GM23338 (cell line): ENCODE measurements at regions not wholly inside any gene's neighbourhood (a gene's known extent, or its start where the extent isn't known, plus 50 kb on each side); places are given as distances from the start of the nearest gene placed in this dataset.

ENCODE experiments used
- ATAC-seq: fragments of 200-7000 bp; cut with Tn5 transposase; 3 replicates; pipeline ENCODE4 v1.9.1; 2020
- DNase-seq: peaks from one replicate; pipeline ENCODE4 v3.0.0-alpha.2; 2015; ENCODE audit warnings: low spot score
- H2AFZ ChIP-seq: fragments of 200-600 bp; sonication (generic); 2 replicates; pipeline ENCODE4 v1.8.0; 2016; ENCODE audit warnings: antibody characterized with exemption, mild to moderate bottlenecking, moderate library complexity
- H3F3A ChIP-seq: fragments of 200-600 bp; sonication (generic); replicated peaks from 2 replicates; pipeline ENCODE4 v1.8.0; 2017; ENCODE audit warnings: antibody characterized with exemption, mixed run types, low read depth
- H3K27ac ChIP-seq: fragments of 200-600 bp; sonication (generic); 2 replicates; pipeline ENCODE4 v1.6.1; 2016; ENCODE audit warnings: low read depth
- H3K27me3 ChIP-seq: fragments of 200-600 bp; sonication (generic); 2 replicates; pipeline ENCODE4 v1.8.0; 2016; ENCODE audit warnings: mild to moderate bottlenecking, mixed run types, moderate library complexity; ENCODE audit not compliant: insufficient read depth
- H3K36me3 ChIP-seq: fragments of 200-600 bp; sonication (generic); 2 replicates; pipeline ENCODE4 v1.8.0; 2016; ENCODE audit warnings: mild to moderate bottlenecking; ENCODE audit not compliant: insufficient read depth
- H3K4me1 ChIP-seq: fragments of 200-600 bp; sonication (generic); 2 replicates; pipeline ENCODE4 v1.8.0; 2016; ENCODE audit warnings: mild to moderate bottlenecking, moderate library complexity; ENCODE audit not compliant: insufficient read depth
- H3K4me2 ChIP-seq: fragments of 200-600 bp; sonication (generic); 2 replicates; pipeline ENCODE4 v1.7.1; 2017; ENCODE audit warnings: mixed run types
- H3K4me3 ChIP-seq: fragments of 200-600 bp; sonication (generic); 2 replicates; pipeline ENCODE4 v1.6.1; 2016; ENCODE audit warnings: mixed run types
- H3K79me2 ChIP-seq: fragments of 200-600 bp; sonication (generic); replicated peaks from 2 replicates; pipeline ENCODE4 v1.8.0; 2017; ENCODE audit warnings: mild to moderate bottlenecking; ENCODE audit not compliant: insufficient read depth
- H3K9me2 ChIP-seq: fragments of 200-600 bp; sonication (generic); 2 replicates; pipeline ENCODE4 v1.8.0; 2017; ENCODE audit not compliant: insufficient read depth
- H4K20me1 ChIP-seq: fragments of 200-600 bp; sonication (generic); replicated peaks from 2 replicates; pipeline ENCODE4 v1.8.0; 2017; ENCODE audit warnings: mild to moderate bottlenecking; ENCODE audit not compliant: insufficient read depth
- H3K27ac Mint-ChIP-seq: 2 replicates; pipeline ENCODE4 v1.8.0; 2020; ENCODE audit warnings: inconsistent platforms, mild to moderate bottlenecking, moderate library complexity, mixed read lengths
- H3K27me3 Mint-ChIP-seq: 3 replicates; pipeline ENCODE4 v1.8.0; 2022; ENCODE audit warnings: low read depth, mild to moderate bottlenecking, moderate library complexity, mixed read lengths, inconsistent platforms; ENCODE audit not compliant: insufficient read depth, poor library complexity
- H3K36me3 Mint-ChIP-seq: 3 replicates; pipeline ENCODE4 v1.8.0; 2021; ENCODE audit warnings: low read depth, mild to moderate bottlenecking, inconsistent platforms, moderate library complexity, mixed read lengths
- H3K4me1 Mint-ChIP-seq: 3 replicates; pipeline ENCODE4 v1.8.0; 2020; ENCODE audit warnings: mild to moderate bottlenecking, inconsistent platforms, mixed read lengths
- H3K4me3 Mint-ChIP-seq: 3 replicates; pipeline ENCODE4 v1.8.0; 2021; ENCODE audit warnings: moderate library complexity, mild to moderate bottlenecking, inconsistent platforms, mixed read lengths
- H3K9me3 Mint-ChIP-seq: 3 replicates; pipeline ENCODE4 v1.8.0; 2020; ENCODE audit warnings: moderate library complexity, mild to moderate bottlenecking, inconsistent platforms, mixed read lengths
- CREB1 ChIP-seq: fragments of 250-450 bp; sonication (Bioruptor Pico); IDR thresholded peaks from 2 replicates; pipeline ENCODE4 v1.5.0; 2020; ENCODE audit warnings: low read depth, mild to moderate bottlenecking, moderate library complexity
- ETS1 ChIP-seq: IDR thresholded peaks from 2 replicates; pipeline ENCODE4 v1.6.1; 2016; ENCODE audit warnings: antibody characterized with exemption
- EZH2 ChIP-seq: fragments of 200-600 bp; sonication (generic); IDR thresholded peaks from one replicate; pipeline ENCODE4 v1.8.0; 2017; ENCODE audit warnings: antibody characterized with exemption, mild to moderate bottlenecking, low read depth; ENCODE audit not compliant: unreplicated experiment
- EZH2phosphoT487 ChIP-seq: fragments of 200-600 bp; sonication (generic); IDR thresholded peaks from one replicate; pipeline ENCODE4 v1.8.1; 2018; ENCODE audit warnings: antibody characterized with exemption; ENCODE audit not compliant: unreplicated experiment
- JUNB ChIP-seq: IDR thresholded peaks from one replicate; pipeline ENCODE4 v1.6.1; 2016; ENCODE audit warnings: antibody characterized with exemption; ENCODE audit not compliant: unreplicated experiment
- NANOG ChIP-seq: IDR thresholded peaks from 2 replicates; pipeline ENCODE4 v1.6.1; 2016; ENCODE audit warnings: antibody characterized with exemption, borderline replicate concordance
- POLR2AphosphoS5 ChIP-seq: IDR thresholded peaks from 2 replicates; pipeline ENCODE4 v1.6.1; 2016; ENCODE audit warnings: antibody characterized with exemption, low read depth
- STAT1 ChIP-seq: IDR thresholded peaks from one replicate; pipeline ENCODE4 v1.6.1; 2016; ENCODE audit warnings: antibody characterized with exemption; ENCODE audit not compliant: unreplicated experiment
- ZNF114 ChIP-seq: fragments of 250-450 bp; sonication (Bioruptor Pico); IDR thresholded peaks from 2 replicates; pipeline ENCODE4 v1.5.0; 2020; ENCODE audit warnings: mild to moderate bottlenecking, moderate library complexity
- ZNF331 ChIP-seq: fragments of 250-450 bp; sonication (Bioruptor Pico); IDR thresholded peaks from 2 replicates; pipeline ENCODE4 v1.5.0; 2020; ENCODE audit warnings: low read depth, mild to moderate bottlenecking, moderate library complexity
- ZNF462 ChIP-seq: fragments of 250-450 bp; sonication (Bioruptor Pico); IDR thresholded peaks from 2 replicates; pipeline ENCODE4 v1.5.0; 2020; ENCODE audit warnings: mild to moderate bottlenecking, moderate library complexity
- TF ChIP-seq, protein P1 (sequence below), 2 experiments: fragments of 200-600 bp in 1 of 2; sonication (generic) in 1 of 2; conservative IDR thresholded peaks; 2 replicates each; pipeline versions ENCODE4 v1.5.1 to v1.6.1; 2016 to 2017; ENCODE audit warnings: antibody characterized with exemption in 2 of 2, low read depth in 2 of 2, mild to moderate bottlenecking in 2 of 2, moderate library complexity in 1 of 2
- TF ChIP-seq, protein P2 (sequence below): IDR thresholded peaks from one replicate; pipeline ENCODE4 v1.6.1; 2018; ENCODE audit warnings: antibody characterized with exemption; ENCODE audit not compliant: unreplicated experiment

DNA sequence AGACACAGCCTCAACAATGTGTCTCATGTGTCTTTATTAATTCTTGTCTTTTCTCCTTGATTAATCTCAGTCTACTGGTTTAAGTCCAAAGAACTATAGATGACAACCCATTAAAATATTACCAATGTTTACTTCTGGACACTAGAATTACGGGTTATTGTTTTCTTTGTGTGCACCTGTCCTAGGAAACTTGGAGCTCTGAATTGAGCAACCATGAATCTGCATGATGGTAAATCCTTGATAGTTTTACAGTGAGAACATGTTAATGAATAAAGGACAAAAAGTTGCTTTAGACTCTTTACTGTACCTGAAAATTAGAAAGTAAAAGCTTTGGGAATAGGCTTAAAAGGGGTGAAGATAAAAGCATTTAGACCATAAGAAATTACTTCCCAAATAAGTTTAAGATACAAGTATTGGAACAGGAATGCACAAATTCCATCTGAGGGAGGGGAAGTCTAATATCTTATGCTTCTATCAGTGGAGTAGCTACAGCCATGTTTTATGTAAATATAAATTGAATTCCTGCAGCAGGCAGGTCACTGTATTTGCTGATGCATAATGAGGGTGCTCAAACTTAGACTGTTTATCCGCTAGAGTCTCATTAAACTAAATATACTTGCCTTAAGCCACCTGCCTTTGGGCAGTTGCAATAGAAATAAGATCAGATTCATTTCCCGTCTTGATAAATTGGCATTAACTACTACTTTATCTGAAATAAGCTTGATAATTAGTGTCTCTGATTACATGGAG is 603.7 kb upstream of the GCFC2 start:
- TF ChIP-seq NANOG, result no peak
- TF ChIP-seq ZNF462 (CRISPR knock-in tag), result no peak
- no peak for TF ChIP-seq STAT1
- TF ChIP-seq ZNF114 (CRISPR knock-in tag), result no peak
- no peak for TF ChIP-seq EZH2phosphoT487
- TF ChIP-seq, protein P1, sequence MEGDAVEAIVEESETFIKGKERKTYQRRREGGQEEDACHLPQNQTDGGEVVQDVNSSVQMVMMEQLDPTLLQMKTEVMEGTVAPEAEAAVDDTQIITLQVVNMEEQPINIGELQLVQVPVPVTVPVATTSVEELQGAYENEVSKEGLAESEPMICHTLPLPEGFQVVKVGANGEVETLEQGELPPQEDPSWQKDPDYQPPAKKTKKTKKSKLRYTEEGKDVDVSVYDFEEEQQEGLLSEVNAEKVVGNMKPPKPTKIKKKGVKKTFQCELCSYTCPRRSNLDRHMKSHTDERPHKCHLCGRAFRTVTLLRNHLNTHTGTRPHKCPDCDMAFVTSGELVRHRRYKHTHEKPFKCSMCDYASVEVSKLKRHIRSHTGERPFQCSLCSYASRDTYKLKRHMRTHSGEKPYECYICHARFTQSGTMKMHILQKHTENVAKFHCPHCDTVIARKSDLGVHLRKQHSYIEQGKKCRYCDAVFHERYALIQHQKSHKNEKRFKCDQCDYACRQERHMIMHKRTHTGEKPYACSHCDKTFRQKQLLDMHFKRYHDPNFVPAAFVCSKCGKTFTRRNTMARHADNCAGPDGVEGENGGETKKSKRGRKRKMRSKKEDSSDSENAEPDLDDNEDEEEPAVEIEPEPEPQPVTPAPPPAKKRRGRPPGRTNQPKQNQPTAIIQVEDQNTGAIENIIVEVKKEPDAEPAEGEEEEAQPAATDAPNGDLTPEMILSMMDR (conservative IDR thresholded peaks at IDR 0.05; ENCODE audit: low read depth in 2 of 2), result no peak
- no peak for TF ChIP-seq EZH2
- TF ChIP-seq CREB1 (CRISPR knock-in tag), result no peak
- TF ChIP-seq, protein P2, sequence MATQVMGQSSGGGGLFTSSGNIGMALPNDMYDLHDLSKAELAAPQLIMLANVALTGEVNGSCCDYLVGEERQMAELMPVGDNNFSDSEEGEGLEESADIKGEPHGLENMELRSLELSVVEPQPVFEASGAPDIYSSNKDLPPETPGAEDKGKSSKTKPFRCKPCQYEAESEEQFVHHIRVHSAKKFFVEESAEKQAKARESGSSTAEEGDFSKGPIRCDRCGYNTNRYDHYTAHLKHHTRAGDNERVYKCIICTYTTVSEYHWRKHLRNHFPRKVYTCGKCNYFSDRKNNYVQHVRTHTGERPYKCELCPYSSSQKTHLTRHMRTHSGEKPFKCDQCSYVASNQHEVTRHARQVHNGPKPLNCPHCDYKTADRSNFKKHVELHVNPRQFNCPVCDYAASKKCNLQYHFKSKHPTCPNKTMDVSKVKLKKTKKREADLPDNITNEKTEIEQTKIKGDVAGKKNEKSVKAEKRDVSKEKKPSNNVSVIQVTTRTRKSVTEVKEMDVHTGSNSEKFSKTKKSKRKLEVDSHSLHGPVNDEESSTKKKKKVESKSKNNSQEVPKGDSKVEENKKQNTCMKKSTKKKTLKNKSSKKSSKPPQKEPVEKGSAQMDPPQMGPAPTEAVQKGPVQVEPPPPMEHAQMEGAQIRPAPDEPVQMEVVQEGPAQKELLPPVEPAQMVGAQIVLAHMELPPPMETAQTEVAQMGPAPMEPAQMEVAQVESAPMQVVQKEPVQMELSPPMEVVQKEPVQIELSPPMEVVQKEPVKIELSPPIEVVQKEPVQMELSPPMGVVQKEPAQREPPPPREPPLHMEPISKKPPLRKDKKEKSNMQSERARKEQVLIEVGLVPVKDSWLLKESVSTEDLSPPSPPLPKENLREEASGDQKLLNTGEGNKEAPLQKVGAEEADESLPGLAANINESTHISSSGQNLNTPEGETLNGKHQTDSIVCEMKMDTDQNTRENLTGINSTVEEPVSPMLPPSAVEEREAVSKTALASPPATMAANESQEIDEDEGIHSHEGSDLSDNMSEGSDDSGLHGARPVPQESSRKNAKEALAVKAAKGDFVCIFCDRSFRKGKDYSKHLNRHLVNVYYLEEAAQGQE, result no peak
- no peak for TF ChIP-seq ZNF331 (CRISPR knock-in tag)
- TF ChIP-seq JUNB, result no peak
- no peak for TF ChIP-seq ETS1
- no peak for TF ChIP-seq POLR2AphosphoS5
- Mint-ChIP-seq H3K36me3 (no peaks in the 10 kb centered on the region), H3K27me3 (no peaks in the 10 kb centered on the region), H3K4me1 (peaks cover 7% of the 10 kb centered on the region; the same call in 2 of the 3 replicates), H3K4me3 (no peak overlapping the region), H3K27ac (no peak overlapping the region), H3K9me3 (no peaks in the 10 kb centered on the region; the same call in 1 of the 3 replicates)
- no peak overlapping the region for H3K27ac ChIP-seq
- H3K36me3 ChIP-seq, result no peaks in the 10 kb centered on the region
- H4K20me1 ChIP-seq, result no peaks in the 10 kb centered on the region
- no peak for DNase-seq
- H3K9me2 ChIP-seq, result no peaks in the 10 kb centered on the region
- H3K4me2 ChIP-seq, result no peak overlapping the region
- H2AFZ ChIP-seq, result no peak overlapping the region
- H3F3A ChIP-seq, result no peaks in the 10 kb centered on the region
- no peak for ATAC-seq
- peaks cover 5% of the 10 kb centered on the region; the same call in 1 of the 2 replicates for H3K4me1 ChIP-seq
- H3K27me3 ChIP-seq, result no peaks in the 10 kb centered on the region
- H3K79me2 ChIP-seq, result no peaks in the 10 kb centered on the region
- H3K4me3 ChIP-seq, result no peak overlapping the region
